Activated B cell treated with CpG ODN at 0.5 μM for 24 hours (primary cell): ENCODE measurements at regions not wholly inside any gene's neighbourhood (a gene's known extent, or its start where the extent isn't known, plus 50 kb on each side); places are given as distances from the start of the nearest gene placed in this dataset.

Experiments
- ATAC-seq: fragments of 200-7000 bp; cut with Tn5 transposase; one replicate; pipeline ENCODE4 v1.10.0; 2021; ENCODE audit warnings: low read depth, mild to moderate bottlenecking, moderate library complexity
- CTCF ChIA-PET: fragments of 350-600 bp; sonication (Branson Sonifier 250); formaldehyde crosslinking; loops from one replicate; lab custom pipeline; 2021; ENCODE audit warnings: antibody characterized with exemption; lab: Charles Lee
- POLR2A ChIA-PET: fragments of 350-600 bp; sonication (Branson Sonifier 250); formaldehyde crosslinking; loops from one replicate; lab custom pipeline; 2021; ENCODE audit warnings: antibody characterized with exemption; lab: Charles Lee
- DNase-seq: peaks from one replicate; pipeline ENCODE4 v3.0.0; 2022
- H3K27ac Mint-ChIP-seq: one replicate; pipeline ENCODE4 v1.8.0; 2020; ENCODE audit warnings: mixed read lengths
- H3K27me3 Mint-ChIP-seq: one replicate; pipeline ENCODE4 v1.8.0; 2021; ENCODE audit warnings: mixed read lengths
- H3K36me3 Mint-ChIP-seq: one replicate; pipeline ENCODE4 v1.8.0; 2021; ENCODE audit warnings: low read depth, mixed read lengths
- H3K4me1 Mint-ChIP-seq: one replicate; pipeline ENCODE4 v1.8.0; 2021; ENCODE audit warnings: mixed read lengths
- H3K4me3 Mint-ChIP-seq: one replicate; pipeline ENCODE4 v1.8.0; 2020; ENCODE audit warnings: mild to moderate bottlenecking, mixed read lengths
- H3K9me3 Mint-ChIP-seq: one replicate; pipeline ENCODE4 v1.8.0; 2020; ENCODE audit warnings: mixed read lengths
- intact Hi-C: fragments of 100-400 bp; cut with micrococcal nuclease; formaldehyde crosslinking; loops from one replicate; pipeline ENCODE4 v1.15.1; 2024
- TF ChIP-seq, protein P1 (sequence below): fragments of 200-600 bp; IDR thresholded peaks from one replicate; pipeline ENCODE4 v1.8.0; 2022; ENCODE audit warnings: antibody characterized with exemption, mild to moderate bottlenecking

DNA sequence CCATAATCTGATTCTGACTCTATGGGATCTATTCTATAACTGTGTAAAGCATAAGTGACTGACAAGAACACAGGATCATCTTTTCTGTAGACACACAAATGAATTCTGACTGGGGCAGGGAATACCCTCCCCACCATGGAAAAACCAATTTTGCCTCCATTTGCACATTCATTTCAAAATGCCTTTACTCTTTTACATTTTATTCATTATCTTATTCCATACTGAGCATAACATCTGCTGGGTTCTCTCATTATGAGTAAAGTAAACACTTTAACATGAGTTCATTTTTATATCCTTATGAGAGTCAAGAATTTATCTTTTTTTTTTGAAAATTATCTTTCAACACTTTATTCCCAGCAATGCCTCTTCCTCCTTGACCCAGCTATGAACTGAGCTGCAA, 163.5 kb downstream of the RNF152 start:
- H3K36me3 Mint-ChIP-seq, result no peaks in the 10 kb centered on the region
- ChIA-PET POLR2A (no interaction called here), CTCF (no interaction called here)
- ATAC-seq (no peak), DNase-seq (no peak)
- no peaks in the 10 kb centered on the region for H3K9me3 Mint-ChIP-seq
- no peaks in the 10 kb centered on the region for H3K27me3 Mint-ChIP-seq
- H3K4me3 Mint-ChIP-seq, result no peak overlapping the region
- TF ChIP-seq, protein P1, sequence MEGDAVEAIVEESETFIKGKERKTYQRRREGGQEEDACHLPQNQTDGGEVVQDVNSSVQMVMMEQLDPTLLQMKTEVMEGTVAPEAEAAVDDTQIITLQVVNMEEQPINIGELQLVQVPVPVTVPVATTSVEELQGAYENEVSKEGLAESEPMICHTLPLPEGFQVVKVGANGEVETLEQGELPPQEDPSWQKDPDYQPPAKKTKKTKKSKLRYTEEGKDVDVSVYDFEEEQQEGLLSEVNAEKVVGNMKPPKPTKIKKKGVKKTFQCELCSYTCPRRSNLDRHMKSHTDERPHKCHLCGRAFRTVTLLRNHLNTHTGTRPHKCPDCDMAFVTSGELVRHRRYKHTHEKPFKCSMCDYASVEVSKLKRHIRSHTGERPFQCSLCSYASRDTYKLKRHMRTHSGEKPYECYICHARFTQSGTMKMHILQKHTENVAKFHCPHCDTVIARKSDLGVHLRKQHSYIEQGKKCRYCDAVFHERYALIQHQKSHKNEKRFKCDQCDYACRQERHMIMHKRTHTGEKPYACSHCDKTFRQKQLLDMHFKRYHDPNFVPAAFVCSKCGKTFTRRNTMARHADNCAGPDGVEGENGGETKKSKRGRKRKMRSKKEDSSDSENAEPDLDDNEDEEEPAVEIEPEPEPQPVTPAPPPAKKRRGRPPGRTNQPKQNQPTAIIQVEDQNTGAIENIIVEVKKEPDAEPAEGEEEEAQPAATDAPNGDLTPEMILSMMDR, result no peak
- H3K4me1 Mint-ChIP-seq, result no peaks in the 10 kb centered on the region
- intact Hi-C loops, result no loop called here
- no peak overlapping the region for H3K27ac Mint-ChIP-seq

DNA sequence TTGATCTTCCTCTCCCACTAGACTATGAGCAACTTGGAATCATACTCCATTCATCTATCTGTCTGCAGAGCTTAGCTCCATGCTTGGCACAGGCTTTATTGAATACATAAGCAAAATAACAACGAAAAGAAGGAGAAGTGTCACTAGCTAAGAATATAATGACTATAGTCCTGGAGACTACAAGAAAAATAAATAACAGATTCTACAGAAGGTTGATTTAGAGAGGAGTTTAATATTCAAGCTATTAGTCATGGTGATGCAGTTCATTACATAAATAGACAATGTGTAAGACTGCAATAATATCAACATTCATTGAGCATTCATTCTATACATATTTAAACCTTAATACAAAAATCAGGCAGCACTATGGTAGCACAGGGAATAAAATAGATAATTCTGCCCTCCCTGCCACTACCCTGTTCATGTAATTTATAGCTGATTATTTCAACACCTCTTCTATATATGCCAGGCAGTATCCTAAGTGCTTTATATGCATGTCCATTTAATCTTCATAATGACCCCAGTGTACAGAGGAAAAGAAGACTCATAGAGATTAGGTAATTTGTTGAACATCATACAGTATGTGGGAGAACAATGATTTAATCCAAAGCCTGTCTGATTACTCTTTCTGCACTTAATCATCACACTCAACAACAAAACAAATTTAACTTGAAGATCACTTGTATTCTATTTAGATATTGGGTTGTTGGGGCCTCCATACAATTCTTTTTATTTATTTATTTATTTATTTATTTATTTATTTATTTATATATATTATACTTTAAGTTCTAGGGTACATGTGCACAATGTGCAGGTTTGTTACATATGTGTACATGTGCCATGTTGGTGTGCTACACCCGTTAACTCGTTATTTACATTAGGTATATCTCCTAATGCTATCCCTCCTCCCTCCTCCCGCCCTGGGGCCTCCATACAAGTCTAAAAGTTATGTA, 165.3 kb downstream of the RNF152 start:
- Mint-ChIP-seq H3K4me1 (no peaks in the 10 kb centered on the region), H3K9me3 (no peaks in the 10 kb centered on the region), H3K4me3 (no peak overlapping the region), H3K27ac (no peak overlapping the region), H3K27me3 (no peaks in the 10 kb centered on the region), H3K36me3 (no peaks in the 10 kb centered on the region)
- CTCF ChIA-PET, result no interaction called here
- POLR2A ChIA-PET, result no interaction called here
- TF ChIP-seq, protein P1, result no peak
- intact Hi-C loops, result no loop called here
- DNase-seq (no peak), ATAC-seq (no peak)

DNA sequence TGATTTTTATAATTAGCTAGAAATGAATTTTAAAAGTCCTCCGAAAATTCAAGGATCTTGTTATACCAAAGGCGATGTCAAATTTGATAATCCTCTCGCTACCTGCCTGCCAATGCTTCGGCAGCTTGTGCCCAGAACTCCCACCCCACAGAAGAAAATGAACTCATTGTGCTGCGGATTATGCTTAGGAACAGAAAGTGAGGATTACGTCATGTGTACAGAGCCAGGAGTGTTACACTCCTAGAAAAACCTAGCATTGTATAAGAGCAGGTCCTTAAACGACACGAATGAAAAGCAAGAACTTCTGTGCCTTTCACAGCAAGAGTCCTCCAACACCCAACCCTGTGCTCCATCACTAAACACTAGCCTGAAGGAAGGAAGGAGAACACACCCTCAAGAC, 168.3 kb downstream of the RNF152 start:
- DNase-seq, result no peak
- H3K4me1 Mint-ChIP-seq, result no peaks in the 10 kb centered on the region
- no peak overlapping the region for H3K27ac Mint-ChIP-seq
- H3K27me3 Mint-ChIP-seq, result no peaks in the 10 kb centered on the region
- H3K9me3 Mint-ChIP-seq, result no peaks in the 10 kb centered on the region
- ATAC-seq, result no peak
- TF ChIP-seq, protein P1, result no peak
- CTCF ChIA-PET, result no interaction called here
- POLR2A ChIA-PET, result no interaction called here
- no peaks in the 10 kb centered on the region for H3K36me3 Mint-ChIP-seq
- H3K4me3 Mint-ChIP-seq, result no peak overlapping the region
- intact Hi-C loops, result no loop called here

DNA sequence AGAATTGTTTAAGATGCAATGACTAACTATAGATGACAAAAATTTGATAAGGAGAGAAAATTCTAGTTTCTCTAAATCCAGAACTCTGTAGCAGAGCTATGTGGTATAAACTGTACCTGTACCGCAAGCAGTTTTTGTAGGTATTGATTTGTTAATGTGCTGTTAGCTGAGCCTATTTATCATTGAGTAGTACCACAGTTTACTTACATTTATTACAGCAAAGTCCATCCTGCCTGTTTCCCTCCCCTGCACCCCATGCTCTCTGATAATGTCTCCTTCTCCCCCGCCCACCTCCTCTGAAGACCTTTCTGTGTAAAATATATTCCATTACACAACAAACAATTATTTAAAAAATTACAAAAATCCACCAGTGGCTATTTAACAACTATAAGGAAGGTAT, 170.6 kb downstream of the RNF152 start:
- Mint-ChIP-seq H3K36me3 (no peaks in the 10 kb centered on the region), H3K4me3 (no peak overlapping the region), H3K4me1 (no peaks in the 10 kb centered on the region), H3K27ac (no peak overlapping the region), H3K9me3 (no peaks in the 10 kb centered on the region), H3K27me3 (no peaks in the 10 kb centered on the region)
- TF ChIP-seq, protein P1, result no peak
- no peak for DNase-seq
- ChIA-PET POLR2A (no interaction called here), CTCF (no interaction called here)
- ATAC-seq, result no peak
- intact Hi-C loops, result no loop called here

DNA sequence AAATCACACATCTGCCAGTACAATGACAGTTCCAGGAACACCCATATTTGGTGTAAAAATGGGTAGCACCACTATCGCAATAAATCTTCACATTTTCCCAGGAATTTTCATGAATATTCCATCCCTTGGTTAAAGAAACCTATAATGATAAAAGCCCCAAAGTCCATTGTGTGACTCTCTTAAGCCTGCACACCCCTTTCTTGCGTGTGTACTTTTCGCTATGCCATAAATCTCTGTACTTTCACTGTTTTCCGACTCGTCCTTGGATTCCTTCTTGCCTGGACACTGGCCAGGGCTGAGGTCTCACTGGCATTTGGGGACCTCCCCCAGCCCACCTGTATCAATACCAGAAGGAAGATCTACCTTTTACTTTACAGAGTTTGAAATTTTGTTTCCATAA, 172.3 kb downstream of the RNF152 start:
- ChIA-PET POLR2A (no interaction called here), CTCF (no interaction called here)
- no peak for ATAC-seq
- no peaks in the 10 kb centered on the region for H3K36me3 Mint-ChIP-seq
- H3K4me1 Mint-ChIP-seq, result no peaks in the 10 kb centered on the region
- TF ChIP-seq, protein P1, result no peak
- no peaks in the 10 kb centered on the region for H3K9me3 Mint-ChIP-seq
- no peaks in the 10 kb centered on the region for H3K27me3 Mint-ChIP-seq
- DNase-seq, result no peak
- H3K4me3 Mint-ChIP-seq, result no peak overlapping the region
- no peak overlapping the region for H3K27ac Mint-ChIP-seq
- intact Hi-C loops, result no loop called here
